AG04450 (cell line): ENCODE measurements at regions not wholly inside any gene's neighbourhood (a gene's known extent, or its start where the extent isn't known, plus 50 kb on each side); places are given as distances from the start of the nearest gene placed in this dataset.

Experiments used
- CTCF ChIA-PET: fragments of 300-600, 350-600 bp; formaldehyde crosslinking; extraction: SDS; loops from one replicate; lab custom pipeline; 2022; ENCODE audit warnings: antibody characterized with exemption, inconsistent platforms; lab: Charles Lee
- POLR2A ChIA-PET: fragments of 350-600 bp; formaldehyde crosslinking; extraction: SDS; loops from one replicate; lab custom pipeline; 2021; ENCODE audit warnings: antibody characterized with exemption, inconsistent platforms; lab: Yijun Ruan, JAX
- DNase-seq: peaks from one replicate; pipeline ENCODE4 v3.0.0-alpha.2; 2011; ENCODE audit warnings: low read depth, low spot score
- H3K27ac ChIP-seq: one replicate; pipeline ENCODE4 v1.5.1; 2012; ENCODE audit warnings: low read depth, low read length, control low read depth
- H3K27me3 ChIP-seq: one replicate; pipeline ENCODE4 v1.6.0; 2012; ENCODE audit warnings: low read length; ENCODE audit not compliant: control insufficient read depth, insufficient read depth
- H3K4me3 ChIP-seq: 2 replicates; pipeline ENCODE4 v1.5.1; 2011; ENCODE audit warnings: mild to moderate bottlenecking, low read depth, low read length, control low read depth
- H3K9me3 ChIP-seq: 2 replicates; pipeline ENCODE4 v1.5.1; 2012; ENCODE audit warnings: low read length; ENCODE audit not compliant: control insufficient read depth, insufficient read depth
- CTCF ChIP-seq: IDR thresholded peaks from 2 replicates; pipeline ENCODE4 v1.5.1; 2011; ENCODE audit warnings: low read depth, low read length, control low read depth, inconsistent platforms

- CTCF ChIA-PET: no interaction called here
- POLR2A ChIA-PET: interaction anchor here (0.8 kb wide), 1 partner anchor 9 kb away, joined by 3 read pairs; no protein-coding TSS in a partner anchor
- TF ChIP-seq CTCF: no peak
- H3K9me3 ChIP-seq: no peaks in the 10 kb centered on the region
- no peak overlapping the region for H3K4me3 ChIP-seq
- no peak for DNase-seq
- no peaks in the 10 kb centered on the region for H3K27me3 ChIP-seq
- H3K27ac ChIP-seq: no peak overlapping the region
Measured at GRCh38 chr4:119744580-119744979, 116.0 kb upstream of the PDE5A start.

GRCh38 chr4:119743644-119744043 is 115.0 kb upstream of the PDE5A start:
- DNase-seq: no peak
- TF ChIP-seq CTCF: no peak
- POLR2A ChIA-PET: no interaction called here
- H3K27me3 ChIP-seq: no peaks in the 10 kb centered on the region
- no peak overlapping the region for H3K27ac ChIP-seq
- no peak overlapping the region for H3K4me3 ChIP-seq
- CTCF ChIA-PET: interaction anchor here (1.8 kb wide), 1 partner anchor 115 kb away, joined by 5 read pairs; the partner anchor contains the start of gene PDE5A
- no peaks in the 10 kb centered on the region for H3K9me3 ChIP-seq

GRCh38 chr4:119739796-119740195 is 111.2 kb upstream of the PDE5A start:
- H3K9me3 ChIP-seq: no peaks in the 10 kb centered on the region
- CTCF ChIA-PET: no interaction called here
- no peak overlapping the region for H3K4me3 ChIP-seq
- no peak for TF ChIP-seq CTCF
- POLR2A ChIA-PET: no interaction called here
- H3K27ac ChIP-seq: no peak overlapping the region
- H3K27me3 ChIP-seq: no peaks in the 10 kb centered on the region
- no peak for DNase-seq

- ChIA-PET POLR2A (no interaction called here), CTCF (no interaction called here)
- TF ChIP-seq CTCF: no peak
- H3K9me3 ChIP-seq: no peaks in the 10 kb centered on the region
- no peak overlapping the region for H3K4me3 ChIP-seq
- DNase-seq: no peak
- H3K27me3 ChIP-seq: no peaks in the 10 kb centered on the region
- H3K27ac ChIP-seq: no peak overlapping the region
Measured at GRCh38 chr4:119738901-119739300, 110.3 kb upstream of the PDE5A start.

- CTCF ChIA-PET: interaction anchor here (1.2 kb wide), 1 partner anchor 76 kb away, joined by 5 read pairs; no protein-coding TSS in a partner anchor
- no peak overlapping the region for H3K27ac ChIP-seq
- H3K27me3 ChIP-seq: no peaks in the 10 kb centered on the region
- no peak for TF ChIP-seq CTCF
- no peaks in the 10 kb centered on the region for H3K9me3 ChIP-seq
- no peak overlapping the region for H3K4me3 ChIP-seq
- POLR2A ChIA-PET: interaction anchor here (1.6 to 3.1 kb wide), 4 partner anchors 12 to 113 kb away, joined by 6 to 15 read pairs (median 9); partner anchors contain the start of gene PDE5A
- no peak for DNase-seq
Measured at GRCh38 chr4:119736559-119736958, 108.0 kb upstream of the PDE5A start.
